Adipocyte (in vitro differentiated cells): ENCODE measurements at regions not wholly inside any gene's neighbourhood (a gene's known extent, or its start where the extent isn't known, plus 50 kb on each side); places are given as distances from the start of the nearest gene placed in this dataset.

ENCODE experiments used
- DNase-seq: peaks from one replicate; pipeline ENCODE4 v3.0.0-alpha.2; 2015; ENCODE audit warnings: low read depth
- H3K27me3 ChIP-seq: replicated peaks from 2 replicates; pipeline ENCODE4 v1.7.0; 2013; ENCODE audit warnings: mild to moderate bottlenecking, low read length, moderate library complexity; ENCODE audit not compliant: control insufficient read depth, insufficient read depth
- H3K36me3 ChIP-seq: 2 replicates; pipeline ENCODE4 v1.7.0; 2013; ENCODE audit warnings: low read length, mild to moderate bottlenecking, moderate library complexity; ENCODE audit not compliant: control insufficient read depth, insufficient read depth, severe bottlenecking
- H3K4me1 ChIP-seq: 2 replicates; pipeline ENCODE4 v1.7.0; 2013; ENCODE audit warnings: mild to moderate bottlenecking, low read length, moderate library complexity; ENCODE audit not compliant: control insufficient read depth, insufficient read depth
- H3K4me3 ChIP-seq: 2 replicates; pipeline ENCODE4 v1.7.0; 2013; ENCODE audit warnings: mild to moderate bottlenecking, low read length, moderate library complexity
- H3K9ac ChIP-seq: 2 replicates; pipeline ENCODE4 v1.7.0; 2013; ENCODE audit warnings: mild to moderate bottlenecking, low read length, moderate library complexity
- H3K9me3 ChIP-seq: 2 replicates; pipeline ENCODE4 v1.7.0; 2013; ENCODE audit warnings: mild to moderate bottlenecking, low read length, moderate library complexity; ENCODE audit not compliant: control insufficient read depth

GRCh38 chr2:120684289-120685065, 51.2 kb upstream of the GLI2 start:
- Histone ChIP-seq H3K4me1 (peaks cover 33% of the 10 kb centered on the region), H3K4me3 (peak overlapping the region; percentile 57), H3K36me3 (no peaks in the 10 kb centered on the region), H3K27me3 (no peaks in the 10 kb centered on the region), H3K9me3 (no peaks in the 10 kb centered on the region), H3K9ac (peak overlapping the region; percentile 71)
- DNase-seq = peak; percentile 85

GRCh38 chr2:120685066-120685973, 50.3 kb upstream of the GLI2 start:
- DNase-seq = peak; percentile 10
- peaks cover 28% of the 10 kb centered on the region for H3K4me1 ChIP-seq
- no peaks in the 10 kb centered on the region for H3K9me3 ChIP-seq
- H3K27me3 ChIP-seq = peaks cover 3% of the 10 kb centered on the region
- peak overlapping the region; percentile 57 for H3K4me3 ChIP-seq
- peak overlapping the region; percentile 71 for H3K9ac ChIP-seq
- no peaks in the 10 kb centered on the region for H3K36me3 ChIP-seq
